ENCODE measurements at regions not wholly inside any gene's neighbourhood (a gene's known extent, or its start where the extent isn't known, plus 50 kb on each side); places are given as distances from the start of the nearest gene placed in this dataset.

DNA sequence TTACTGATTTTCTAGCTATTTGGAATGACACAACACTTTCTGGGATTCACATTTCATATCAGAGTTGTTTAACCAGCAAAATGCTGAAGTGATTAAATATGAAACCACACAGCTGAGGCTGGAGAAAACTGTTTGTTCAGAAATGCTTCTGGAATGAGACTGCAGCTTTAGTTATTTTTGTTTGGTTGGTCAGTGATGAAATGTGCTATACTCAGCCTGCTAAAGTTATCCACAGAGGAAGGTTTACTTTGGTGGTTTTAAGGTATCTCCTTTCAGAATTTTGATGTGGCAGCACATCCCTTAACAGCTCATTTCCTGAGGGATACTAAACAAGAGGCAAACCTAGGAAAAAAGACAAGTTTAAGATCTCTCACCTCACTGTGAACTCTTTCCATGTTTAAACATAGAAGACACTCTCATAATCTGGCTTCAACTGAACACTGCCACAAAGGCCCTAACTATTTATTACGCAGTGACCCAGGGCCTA, 106.6 kb upstream of the PDE5A start:
- TF ChIP-seq, protein P1, sequence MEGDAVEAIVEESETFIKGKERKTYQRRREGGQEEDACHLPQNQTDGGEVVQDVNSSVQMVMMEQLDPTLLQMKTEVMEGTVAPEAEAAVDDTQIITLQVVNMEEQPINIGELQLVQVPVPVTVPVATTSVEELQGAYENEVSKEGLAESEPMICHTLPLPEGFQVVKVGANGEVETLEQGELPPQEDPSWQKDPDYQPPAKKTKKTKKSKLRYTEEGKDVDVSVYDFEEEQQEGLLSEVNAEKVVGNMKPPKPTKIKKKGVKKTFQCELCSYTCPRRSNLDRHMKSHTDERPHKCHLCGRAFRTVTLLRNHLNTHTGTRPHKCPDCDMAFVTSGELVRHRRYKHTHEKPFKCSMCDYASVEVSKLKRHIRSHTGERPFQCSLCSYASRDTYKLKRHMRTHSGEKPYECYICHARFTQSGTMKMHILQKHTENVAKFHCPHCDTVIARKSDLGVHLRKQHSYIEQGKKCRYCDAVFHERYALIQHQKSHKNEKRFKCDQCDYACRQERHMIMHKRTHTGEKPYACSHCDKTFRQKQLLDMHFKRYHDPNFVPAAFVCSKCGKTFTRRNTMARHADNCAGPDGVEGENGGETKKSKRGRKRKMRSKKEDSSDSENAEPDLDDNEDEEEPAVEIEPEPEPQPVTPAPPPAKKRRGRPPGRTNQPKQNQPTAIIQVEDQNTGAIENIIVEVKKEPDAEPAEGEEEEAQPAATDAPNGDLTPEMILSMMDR (IDR thresholded peaks at IDR 0.05): no peak
- ATAC-seq (ENCODE audit: low FRiP score) (no peak), DNase-seq (ENCODE audit: low spot score) (no peak)

DNA sequence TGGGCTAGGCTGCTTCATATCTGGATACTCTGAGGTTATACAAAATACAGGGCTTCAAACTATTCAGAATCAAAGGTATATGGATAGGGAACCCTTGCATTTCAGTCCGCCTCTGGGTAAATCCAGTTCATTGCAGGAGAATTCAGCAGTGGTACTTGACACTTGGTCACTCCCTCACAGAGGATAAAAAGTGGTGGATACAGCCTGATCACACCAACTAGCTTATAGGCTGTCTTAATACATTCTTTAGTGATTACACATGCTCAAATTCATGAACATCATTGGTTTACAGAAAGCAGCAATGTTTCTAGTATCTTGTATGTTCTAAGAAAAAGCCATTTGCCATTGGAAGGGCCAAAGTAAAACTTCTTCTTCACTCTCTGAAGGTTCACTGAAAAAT, 104.8 kb upstream of the PDE5A start:
- TF ChIP-seq, protein P1 (IDR thresholded peaks at IDR 0.05): no peak
- no peak for DNase-seq (ENCODE audit: low spot score)
- no peak for ATAC-seq (ENCODE audit: low FRiP score)

DNA sequence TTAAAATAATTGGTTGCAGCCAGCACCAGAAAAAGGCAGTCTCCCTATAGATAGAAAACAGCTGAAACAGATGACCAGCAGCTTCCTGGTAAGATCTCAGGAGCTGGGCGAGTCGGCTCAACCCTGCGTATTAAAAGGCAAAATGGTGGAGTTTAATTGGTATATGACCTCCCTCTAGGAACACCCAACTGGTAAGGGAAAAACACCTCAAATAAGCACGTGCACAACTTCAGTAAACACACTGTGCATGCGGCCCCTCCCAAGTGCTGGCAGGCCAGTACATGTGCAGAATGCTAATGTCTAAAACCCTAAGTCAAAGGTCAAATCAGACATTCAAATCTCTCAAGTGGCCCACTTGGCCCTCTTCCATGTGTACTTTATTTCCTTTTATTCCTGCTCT, 103.2 kb upstream of the PDE5A start:
- TF ChIP-seq, protein P1 (IDR thresholded peaks at IDR 0.05): no peak
- ATAC-seq (ENCODE audit: low FRiP score): no peak
- DNase-seq (ENCODE audit: low spot score): no peak

DNA sequence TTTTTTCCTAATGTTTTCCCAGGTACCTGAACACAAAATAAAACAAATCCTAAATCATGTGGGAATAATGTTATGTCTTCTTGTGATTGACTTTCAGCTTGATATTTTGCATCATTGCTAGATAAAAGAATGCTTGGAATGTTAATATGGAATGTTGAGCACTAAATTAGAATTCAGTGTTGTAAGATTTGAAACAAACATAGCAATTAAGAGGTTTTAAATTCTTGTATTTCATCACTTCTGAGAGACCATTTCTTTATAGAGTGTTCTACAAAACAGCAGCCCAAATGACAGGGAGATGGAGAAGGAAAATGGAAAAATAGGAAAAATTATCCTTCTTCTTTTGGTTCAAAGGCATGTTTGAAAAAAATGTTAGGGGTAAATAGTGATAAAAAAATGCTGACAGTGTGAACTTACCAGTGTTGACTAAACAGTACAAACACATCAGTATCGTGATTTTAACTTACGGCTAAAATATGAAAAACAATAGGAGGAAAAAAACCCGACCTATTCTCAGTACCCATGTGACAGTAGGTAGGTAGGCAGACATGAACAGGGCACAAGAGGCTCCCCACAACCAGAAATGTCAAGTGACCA, 102.6 kb upstream of the PDE5A start:
- TF ChIP-seq, protein P1 (IDR thresholded peaks at IDR 0.05): no peak
- ATAC-seq (ENCODE audit: low FRiP score) (no peak), DNase-seq (ENCODE audit: low spot score) (no peak)

DNA sequence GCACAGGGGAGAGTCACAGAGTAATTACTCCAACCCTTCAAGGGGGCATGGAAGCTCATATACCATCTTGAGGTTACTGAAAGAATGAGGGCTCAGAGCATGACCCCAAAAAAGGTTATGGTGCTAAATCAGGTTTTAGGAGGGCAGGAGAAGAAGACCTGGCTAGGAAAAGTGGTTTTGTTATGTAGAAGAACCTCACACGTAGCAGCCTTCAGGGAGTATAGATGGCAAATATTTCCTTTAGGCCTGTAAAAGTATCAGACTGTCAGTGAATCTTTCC, 102.0 kb upstream of the PDE5A start:
- DNase-seq (ENCODE audit: low spot score) (no peak), ATAC-seq (ENCODE audit: low FRiP score) (no peak)
- TF ChIP-seq, protein P1 (IDR thresholded peaks at IDR 0.05): no peak

DNA sequence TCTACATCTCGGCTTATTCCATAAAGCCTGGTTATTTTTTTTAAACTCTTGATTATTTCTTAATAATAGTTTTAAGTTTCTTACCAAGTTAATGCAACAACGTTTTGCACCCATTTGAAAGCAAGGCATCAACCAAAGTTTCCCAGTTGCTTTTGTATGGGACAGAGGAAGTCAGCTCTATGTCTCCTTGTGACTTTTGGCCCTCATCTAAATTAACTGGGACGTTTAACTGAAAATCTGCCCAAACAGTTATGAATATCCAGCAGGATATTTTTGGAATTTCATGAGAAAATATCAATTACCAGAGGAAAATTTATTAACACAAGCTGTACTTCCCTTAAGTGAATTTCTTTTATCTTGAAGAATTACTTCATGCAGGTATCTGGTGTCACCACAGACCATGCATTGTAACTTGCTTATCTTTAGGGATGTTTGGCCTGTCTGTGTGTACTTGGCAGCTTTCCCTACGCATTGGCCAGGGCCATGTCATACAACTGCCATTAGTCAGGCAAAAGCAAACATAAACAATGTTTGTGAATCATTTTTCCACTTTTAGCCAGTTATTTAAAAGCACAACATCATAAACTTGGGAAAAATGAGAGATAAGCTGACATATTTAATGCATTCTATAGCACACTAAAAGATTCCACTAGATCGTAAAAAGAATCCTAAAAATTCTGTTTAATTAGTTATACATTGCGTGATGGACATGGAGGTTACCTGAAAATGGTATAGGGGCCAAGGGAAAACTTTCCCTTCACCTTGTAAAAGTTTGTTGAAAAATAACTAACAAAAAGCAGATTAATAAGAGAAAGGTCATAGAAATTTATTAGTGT, 101.4 kb upstream of the PDE5A start:
- no peak for DNase-seq (ENCODE audit: low spot score)
- TF ChIP-seq, protein P1 (IDR thresholded peaks at IDR 0.05): no peak
- no peak for ATAC-seq (ENCODE audit: low FRiP score)
